ENCODE measurements at regions not wholly inside any gene's neighbourhood (a gene's known extent, or its start where the extent isn't known, plus 50 kb on each side); places are given as distances from the start of the nearest gene placed in this dataset.

- TF ChIP-seq CTCF (IDR thresholded peaks at IDR 0.05) (no peak), POLR2A (IDR thresholded peaks at IDR 0.05) (no peak)
Measured at GRCh38 chr11:70541176-70541575, 142.8 kb downstream of the CTTN start.

Measured in thyroid gland (tissue), 4 donors.